HepG2 (cell line): ENCODE measurements at regions not wholly inside any gene's neighbourhood (a gene's known extent, or its start where the extent isn't known, plus 50 kb on each side); places are given as distances from the start of the nearest gene placed in this dataset.

Source experiments
- ATAC-seq: fragments of 200-7000 bp; cut with Tn5 transposase; 3 replicates; pipeline ENCODE4 v1.9.1; 2020; ENCODE audit warnings: mild to moderate bottlenecking, moderate library complexity
- BruUV-seq: library from RNA; stranded (reverse); fragments of 400-500 nt; replicated peaks from 2 replicates; lab custom pipeline; 2021; lab: Mats Ljungman, UMichigan
- CTCF ChIA-PET: fragments of 300-600 bp; formaldehyde crosslinking; extraction: SDS; loops from one replicate; lab custom pipeline; 2021; ENCODE audit warnings: low total read pairs, inconsistent platforms, low intra/inter-chr PET ratio; lab: Yijun Ruan, JAX
- POLR2A ChIA-PET: fragments of 350-600 bp; sonication (Branson Sonifier 250); formaldehyde crosslinking; loops from one replicate; lab custom pipeline; 2020; ENCODE audit warnings: antibody characterized with exemption, inconsistent platforms; lab: Yijun Ruan, JAX
- DNase-seq: peaks from one replicate; pipeline ENCODE4 v3.0.0-alpha.2; 2015; ENCODE audit warnings: low spot score
- FAIRE-seq: peaks from 3 replicates; lab custom pipeline; 2011; peaks lifted over from hg19 to GRCh38; lab: Jason Lieb, UNC
- H2AFZ ChIP-seq: one replicate; pipeline ENCODE4 v1.6.1; 2011; ENCODE audit warnings: low read length, inconsistent platforms
- H3K27ac ChIP-seq: fragments of 300-600 bp; 3 replicates; pipeline ENCODE4 v1.8.0; 2011; ENCODE audit warnings: mixed run types, mild to moderate bottlenecking, mixed read lengths, low read length, inconsistent platforms; ENCODE audit not compliant: insufficient read depth; ENCODE audit errors: extremely low read length
- H3K27me3 ChIP-seq, 2 experiments: fragments of 200-600 bp in 1 of 2; 2 replicates in 1 of 2; 3 replicates in 1 of 2; pipeline versions ENCODE4 v1.6.0 to v1.8.0; 2011; ENCODE audit warnings: low read length in 2 of 2, mild to moderate bottlenecking in 2 of 2, moderate library complexity in 2 of 2, inconsistent platforms in 1 of 2; ENCODE audit not compliant: insufficient read depth in 2 of 2, control insufficient read depth in 1 of 2
- H3K36me3 ChIP-seq, 2 experiments: fragments of 200-600 bp in 1 of 2; replicated peaks in 1 of 2; 2 replicates in 1 of 2; 3 replicates in 1 of 2; pipeline versions ENCODE4 v1.5.1 to v1.8.0; 2011; ENCODE audit warnings: low read length in 2 of 2, inconsistent platforms in 1 of 2; ENCODE audit not compliant: insufficient read depth in 2 of 2, control insufficient read depth in 1 of 2
- H3K4me1 ChIP-seq: 2 replicates; pipeline ENCODE4 v1.5.1; 2012; ENCODE audit warnings: low read length, inconsistent platforms; ENCODE audit not compliant: insufficient read depth
- H3K4me2 ChIP-seq: 2 replicates; pipeline ENCODE4 v1.6.0; 2011; ENCODE audit warnings: low read depth, low read length, inconsistent platforms
- H3K4me3 ChIP-seq, 3 experiments: fragments of 200-600 bp in 1 of 3; sonication (generic), shearing (Covaris generic) in 1 of 3; replicated peaks in 1 of 3; 2 replicates each; pipeline ENCODE4 v1.5.1; 2011 to 2016; ENCODE audit warnings: low read length in 3 of 3, inconsistent platforms in 2 of 3, low read depth in 2 of 3, mild to moderate bottlenecking in 2 of 3, control low read depth in 1 of 3, mixed read lengths in 1 of 3; ENCODE audit not compliant: insufficient read depth in 1 of 3
- H3K79me2 ChIP-seq: one replicate; pipeline ENCODE4 v1.6.1; 2011; ENCODE audit warnings: low read length, inconsistent platforms; ENCODE audit not compliant: insufficient read depth
- H3K9ac ChIP-seq: 2 replicates; pipeline ENCODE4 v1.6.0; 2011; ENCODE audit warnings: mild to moderate bottlenecking, low read depth, low read length, inconsistent platforms; ENCODE audit not compliant: insufficient read depth
- H3K9me3 ChIP-seq: 2 replicates; pipeline ENCODE4 v1.5.1; 2012; ENCODE audit warnings: mild to moderate bottlenecking, low read length
- H4K20me1 ChIP-seq: 2 replicates; pipeline ENCODE4 v1.6.0; 2011; ENCODE audit warnings: inconsistent platforms, mild to moderate bottlenecking, low read length, moderate library complexity; ENCODE audit not compliant: insufficient read depth
- ATF4 ChIP-seq, 2 experiments: fragments of 450-650 bp in 1 of 2; sonication (generic) in 1 of 2; formaldehyde crosslinking; IDR thresholded peaks; 2 replicates each; pipeline versions ENCODE4 v1.5.0 to v1.8.0; 2020 to 2022; ENCODE audit warnings: mild to moderate bottlenecking in 1 of 2, missing genetic modification reagents in 1 of 2
- CHCHD3 ChIP-seq: sonication (generic); formaldehyde crosslinking; IDR thresholded peaks from 2 replicates; pipeline ENCODE4 v1.8.0; 2022; ENCODE audit warnings: mild to moderate bottlenecking, missing genetic modification reagents, moderate library complexity
- E2F1 ChIP-seq: sonication (generic); formaldehyde crosslinking; IDR thresholded peaks from 2 replicates; pipeline ENCODE4 v1.5.0; 2020; ENCODE audit warnings: missing genetic modification reagents
- GFI1 ChIP-seq: sonication (generic); formaldehyde crosslinking; IDR thresholded peaks from 2 replicates; pipeline ENCODE4 v1.5.0; 2020; ENCODE audit warnings: missing genetic modification reagents, mild to moderate bottlenecking, borderline replicate concordance
- ISX ChIP-seq: sonication (generic); formaldehyde crosslinking; conservative IDR thresholded peaks from 2 replicates; pipeline ENCODE4 v1.5.0; 2020; ENCODE audit warnings: missing genetic modification reagents
- NCOA5 ChIP-seq: sonication (generic); formaldehyde crosslinking; IDR thresholded peaks from 2 replicates; pipeline ENCODE4 v1.4.0; 2020; ENCODE audit warnings: missing genetic modification reagents
- RNF219 ChIP-seq: sonication (generic); formaldehyde crosslinking; IDR thresholded peaks from 2 replicates; pipeline ENCODE4 v1.5.0; 2020; ENCODE audit warnings: mild to moderate bottlenecking, missing genetic modification reagents
- TEAD2 ChIP-seq: sonication (generic); formaldehyde crosslinking; IDR thresholded peaks from 2 replicates; pipeline ENCODE4 v1.9.0; 2021; ENCODE audit warnings: missing genetic modification reagents
- TMF1 ChIP-seq: sonication (generic); formaldehyde crosslinking; IDR thresholded peaks from 2 replicates; pipeline ENCODE4 v1.8.1; 2022; ENCODE audit warnings: low read depth, missing genetic modification reagents
- ZMAT5 ChIP-seq: sonication (generic); formaldehyde crosslinking; IDR thresholded peaks from 2 replicates; pipeline ENCODE4 v1.5.0; 2020; ENCODE audit warnings: mild to moderate bottlenecking, low read depth, missing genetic modification reagents, borderline replicate concordance
- ZNF318 ChIP-seq: sonication (generic); formaldehyde crosslinking; IDR thresholded peaks from 2 replicates; pipeline ENCODE4 v1.4.0; 2020; ENCODE audit warnings: mild to moderate bottlenecking, missing genetic modification reagents
- ZNF468 ChIP-seq: sonication (generic); formaldehyde crosslinking; IDR thresholded peaks from 2 replicates; pipeline ENCODE4 v1.8.0; 2022; ENCODE audit warnings: mild to moderate bottlenecking, moderate library complexity, missing genetic modification reagents
- WGBS: methylation state at CpG from one replicate; pipeline ENCODE4 v1.1.6; 2017; ENCODE audit warnings: low lambda C conversion rate; 5-methylcytosine and 5-hydroxymethylcytosine counted together
- in situ Hi-C: cut with HindIII; loops from 2 replicates; pipeline ENCODE4 v1.10.0; 2017; ENCODE audit warnings: low pct_unique_long_range_greater_than_20kb; ENCODE audit not compliant: extremely low pct_ligation_motif_present
- intact Hi-C: fragments of 100-400 bp; cut with micrococcal nuclease; formaldehyde crosslinking; loops from one replicate; pipeline ENCODE4 v1.10.0; 2022; ENCODE audit not compliant: unreplicated experiment

GRCh38 chr1:201618905-201619304 lies 80.0 kb downstream of the NAV1 start:
- in situ Hi-C loops (no loop called here), intact Hi-C loops (no loop called here)
- no peak overlapping the region for H2AFZ ChIP-seq
- DNase-seq (no peak), FAIRE-seq (no peak), ATAC-seq (no peak)
- ChIA-PET CTCF (no interaction called here), POLR2A (no interaction called here)
- WGBS: 6% methylated on average over 5 of the region's 5 CpGs
- no peaks in the 10 kb centered on the region for H3K36me3 ChIP-seq
- H3K4me1 ChIP-seq: no peaks in the 10 kb centered on the region
- H4K20me1 ChIP-seq: 0 out of 2 replicates have a peak, but pooled peaks cover 2% of the 10 kb centered on the region
- no peak overlapping the region for H3K4me2 ChIP-seq
- H3K27ac ChIP-seq: no peak overlapping the region
- no peaks in the 10 kb centered on the region for H3K9me3 ChIP-seq
- BruUV-seq: no TSS peak
- no peak overlapping the region for H3K9ac ChIP-seq
- no peaks in the 10 kb centered on the region for H3K79me2 ChIP-seq
- H3K27me3 ChIP-seq: peaks cover 4 to 22% of the 10 kb centered on the region in 2 experiments; a peak in 4 of 5 replicates
- no peak overlapping the region for H3K4me3 ChIP-seq
- TF ChIP-seq ZNF468 (no peak), TEAD2 (CRISPR knock-in tag) (no peak), ATF4 (CRISPR knock-in tag; IDR thresholded peaks at IDR 0.05) (no peak), CHCHD3 (CRISPR knock-in tag) (no peak), NCOA5 (CRISPR knock-in tag) (no peak), ZNF318 (CRISPR knock-in tag) (no peak), E2F1 (CRISPR knock-in tag) (no peak), RNF219 (CRISPR knock-in tag) (no peak), ZMAT5 (CRISPR knock-in tag) (no peak), GFI1 (CRISPR knock-in tag) (no peak), TMF1 (no peak), ISX (CRISPR knock-in tag) (no peak)
